ENCODE measurements at regions not wholly inside any gene's neighbourhood (a gene's known extent, or its start where the extent isn't known, plus 50 kb on each side); places are given as distances from the start of the nearest gene placed in this dataset.

DNA sequence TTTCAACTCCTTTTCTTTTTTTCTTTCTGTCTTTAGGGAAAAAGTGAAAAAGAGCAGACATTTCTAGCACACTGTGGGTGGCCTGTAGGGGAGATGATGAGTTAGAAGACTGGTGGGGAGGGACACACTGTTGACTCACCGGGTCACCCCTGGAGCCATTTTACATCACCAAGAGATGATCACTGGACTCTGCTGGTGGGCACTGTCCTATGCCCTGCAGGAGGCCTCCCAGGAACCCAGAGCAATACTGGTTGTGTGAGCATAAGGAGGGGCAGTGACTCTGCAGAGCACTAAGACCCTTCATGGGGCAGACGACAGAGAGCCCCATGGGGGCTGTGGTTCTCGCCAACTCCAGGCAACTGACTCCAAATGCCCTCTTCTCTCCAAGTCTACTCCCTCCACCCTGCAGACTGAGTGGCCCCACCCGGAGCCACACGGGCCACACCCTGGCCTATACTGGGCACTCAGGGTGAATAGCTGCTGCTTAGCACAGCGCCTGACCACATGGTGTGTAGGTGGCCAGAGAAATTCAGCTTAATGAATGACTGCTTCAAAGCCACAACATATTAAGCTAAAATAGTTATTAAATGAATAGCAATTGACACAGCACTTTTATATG is 177.5 kb downstream of the CDC5L start:
- no peaks in the 10 kb centered on the region for H3K9me3 Mint-ChIP-seq
- intact Hi-C loops (cut with micrococcal nuclease), result no loop called here
- no peak overlapping the region for H3K27ac Mint-ChIP-seq
- Histone ChIP-seq H3K9me3 (ENCODE audit: control insufficient read depth in 2 of 3, low read length in 3 of 3) (no peaks in the 10 kb centered on the region), H3K36me3 (ENCODE audit: control insufficient read depth in 2 of 3, insufficient read depth in 3 of 3, low read length in 3 of 3) (no peaks in the 10 kb centered on the region), H3K4me3 (ENCODE audit: low read length) (no peak overlapping the region), H3K4me1 (ENCODE audit: control insufficient read depth in 2 of 2, insufficient read depth in 2 of 2, low read length in 2 of 2) (no peaks in the 10 kb centered on the region), H3K27me3 (ENCODE audit: control insufficient read depth in 2 of 2, insufficient read depth in 2 of 2, low read length in 2 of 2) (no peaks in the 10 kb centered on the region), H3K27ac (ENCODE audit: low read depth, low read length) (no peak overlapping the region)
- CTCF ChIA-PET, result no interaction called here
- H3K4me1 Mint-ChIP-seq, result peaks cover 6 to 18% (median 11%) of the 10 kb centered on the region in 7 donors
- POLR2A ChIA-PET, result no interaction called here
- no peak overlapping the region for H3K4me3 Mint-ChIP-seq
- H3K27me3 Mint-ChIP-seq, result peaks cover 7 to 31% (median 24%) of the 10 kb centered on the region in 5 donors
- ATAC-seq, result no peak
- no peak for DNase-seq
- peaks cover 0 to 4% (median 0%) of the 10 kb centered on the region in 5 donors for H3K36me3 Mint-ChIP-seq

DNA sequence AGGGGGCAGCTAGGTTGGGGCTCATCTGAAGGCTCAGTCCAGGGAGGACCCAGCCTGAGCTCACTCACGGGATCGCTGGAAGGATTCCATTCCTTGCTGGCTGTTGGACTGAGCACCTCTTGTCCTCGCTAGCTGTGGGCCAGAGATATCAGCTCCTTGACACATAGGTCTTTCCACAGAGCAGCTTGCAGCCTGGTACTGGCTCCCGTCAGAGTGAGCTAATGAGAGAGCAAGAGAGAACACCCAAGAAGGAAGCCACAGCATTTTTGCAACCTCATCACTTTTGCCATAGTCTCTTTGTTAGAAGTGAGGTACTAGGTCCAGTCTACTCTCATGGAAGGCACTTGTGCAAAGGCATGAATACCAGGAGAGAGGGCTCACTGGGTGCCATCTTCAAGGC is 179.9 kb downstream of the CDC5L start:
- POLR2A ChIA-PET, result no interaction called here
- peaks cover 0 to 22% (median 16%) of the 10 kb centered on the region in 5 donors for H3K27me3 Mint-ChIP-seq
- H3K36me3 Mint-ChIP-seq, result no peaks in the 10 kb centered on the region
- H3K4me1 Mint-ChIP-seq, result peaks cover 0 to 2% (median 0%) of the 10 kb centered on the region in 7 donors
- ATAC-seq (peak; percentile 19), DNase-seq (no peak)
- Histone ChIP-seq H3K36me3 (ENCODE audit: control insufficient read depth in 2 of 3, insufficient read depth in 3 of 3, low read length in 3 of 3) (no peaks in the 10 kb centered on the region), H3K4me1 (ENCODE audit: control insufficient read depth in 2 of 2, insufficient read depth in 2 of 2, low read length in 2 of 2) (no peaks in the 10 kb centered on the region), H3K4me3 (ENCODE audit: low read length) (no peak overlapping the region), H3K27ac (ENCODE audit: low read depth, low read length) (no peak overlapping the region), H3K9me3 (ENCODE audit: control insufficient read depth in 2 of 3, low read length in 3 of 3) (no peaks in the 10 kb centered on the region), H3K27me3 (ENCODE audit: control insufficient read depth in 2 of 2, insufficient read depth in 2 of 2, low read length in 2 of 2) (no peaks in the 10 kb centered on the region)
- intact Hi-C loops (cut with micrococcal nuclease), result no loop called here
- H3K4me3 Mint-ChIP-seq, result no peak overlapping the region
- CTCF ChIA-PET, result no interaction called here
- no peaks in the 10 kb centered on the region for H3K9me3 Mint-ChIP-seq
- no peak overlapping the region for H3K27ac Mint-ChIP-seq

DNA sequence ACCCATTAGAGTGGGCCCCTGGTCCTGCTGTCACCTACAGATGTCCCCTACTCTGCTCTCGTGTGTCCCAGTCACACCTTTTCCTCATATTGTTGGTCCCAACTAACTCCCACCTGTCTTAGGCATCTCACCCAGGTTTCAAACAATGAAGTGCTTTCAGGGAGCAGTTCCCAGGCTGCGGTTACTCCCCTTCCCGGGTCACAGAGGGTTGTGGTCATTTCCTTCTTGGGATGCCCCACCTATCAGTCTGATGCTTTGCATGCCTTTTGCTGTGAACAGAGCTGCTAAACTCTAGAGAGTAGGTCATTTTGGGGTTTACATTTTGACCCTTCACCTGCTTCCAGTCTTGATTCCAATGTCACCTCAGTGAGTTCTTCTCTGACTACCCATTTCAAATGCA is 181.6 kb downstream of the CDC5L start:
- ATAC-seq (no peak), DNase-seq (no peak)
- POLR2A ChIA-PET, result no interaction called here
- CTCF ChIA-PET, result no interaction called here
- intact Hi-C loops (cut with micrococcal nuclease), result no loop called here
- Histone ChIP-seq H3K36me3 (ENCODE audit: control insufficient read depth in 2 of 3, insufficient read depth in 3 of 3, low read length in 3 of 3) (no peaks in the 10 kb centered on the region), H3K9me3 (ENCODE audit: control insufficient read depth in 2 of 3, low read length in 3 of 3) (no peaks in the 10 kb centered on the region), H3K27me3 (ENCODE audit: control insufficient read depth in 2 of 2, insufficient read depth in 2 of 2, low read length in 2 of 2) (no peaks in the 10 kb centered on the region), H3K4me3 (ENCODE audit: low read length) (no peak overlapping the region), H3K4me1 (ENCODE audit: control insufficient read depth in 2 of 2, insufficient read depth in 2 of 2, low read length in 2 of 2) (no peaks in the 10 kb centered on the region), H3K27ac (ENCODE audit: low read depth, low read length) (no peak overlapping the region)
- Mint-ChIP-seq H3K27ac (no peak overlapping the region), H3K9me3 (peaks cover 0 to 3% (median 0%) of the 10 kb centered on the region in 11 donors), H3K4me1 (peaks cover 0 to 2% (median 0%) of the 10 kb centered on the region in 7 donors), H3K4me3 (no peak overlapping the region), H3K36me3 (no peaks in the 10 kb centered on the region), H3K27me3 (peaks cover 0 to 17% (median 12%) of the 10 kb centered on the region in 5 donors)

DNA sequence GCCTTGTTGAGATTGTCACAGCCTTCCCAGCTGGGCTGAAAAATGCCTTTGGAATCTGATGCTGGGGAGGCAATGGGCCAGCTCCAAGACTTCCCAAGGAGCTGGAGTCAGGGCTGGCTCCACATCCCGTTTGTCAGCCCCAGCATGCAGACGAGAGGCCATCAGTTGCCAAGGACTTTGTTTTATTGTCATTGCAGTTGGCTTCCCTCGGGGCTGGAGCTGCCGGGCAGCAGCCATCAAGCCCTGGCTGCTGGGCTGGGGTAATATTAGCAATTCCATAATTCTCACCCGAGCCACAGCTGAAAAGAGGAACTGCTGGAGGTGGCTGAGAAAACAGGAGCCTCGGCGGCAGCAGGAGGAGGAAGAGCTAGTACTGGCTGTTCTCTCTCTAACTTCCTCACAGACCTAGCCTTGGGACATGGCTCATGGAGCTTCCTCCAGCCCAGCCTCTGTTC is 182.5 kb downstream of the CDC5L start:
- ChIA-PET POLR2A (no interaction called here), CTCF (no interaction called here)
- Mint-ChIP-seq H3K27ac (no peak overlapping the region), H3K9me3 (peaks cover 0 to 3% (median 0%) of the 10 kb centered on the region in 11 donors), H3K36me3 (no peaks in the 10 kb centered on the region), H3K4me1 (peaks cover 0 to 2% (median 0%) of the 10 kb centered on the region in 7 donors), H3K27me3 (peaks cover 0 to 17% (median 12%) of the 10 kb centered on the region in 5 donors), H3K4me3 (no peak overlapping the region)
- no peak for DNase-seq
- H3K27me3 ChIP-seq (ENCODE audit: control insufficient read depth in 2 of 2, insufficient read depth in 2 of 2, low read length in 2 of 2), result no peaks in the 10 kb centered on the region
- H3K36me3 ChIP-seq (ENCODE audit: control insufficient read depth in 2 of 3, insufficient read depth in 3 of 3, low read length in 3 of 3), result no peaks in the 10 kb centered on the region
- H3K4me3 ChIP-seq (ENCODE audit: low read length), result no peak overlapping the region
- ATAC-seq, result peak; percentile 70
- intact Hi-C loops (cut with micrococcal nuclease), result no loop called here
- H3K9me3 ChIP-seq (ENCODE audit: control insufficient read depth in 2 of 3, low read length in 3 of 3), result no peaks in the 10 kb centered on the region
- no peak overlapping the region for H3K27ac ChIP-seq (ENCODE audit: low read depth, low read length)
- H3K4me1 ChIP-seq (ENCODE audit: control insufficient read depth in 2 of 2, insufficient read depth in 2 of 2, low read length in 2 of 2), result no peaks in the 10 kb centered on the region

DNA sequence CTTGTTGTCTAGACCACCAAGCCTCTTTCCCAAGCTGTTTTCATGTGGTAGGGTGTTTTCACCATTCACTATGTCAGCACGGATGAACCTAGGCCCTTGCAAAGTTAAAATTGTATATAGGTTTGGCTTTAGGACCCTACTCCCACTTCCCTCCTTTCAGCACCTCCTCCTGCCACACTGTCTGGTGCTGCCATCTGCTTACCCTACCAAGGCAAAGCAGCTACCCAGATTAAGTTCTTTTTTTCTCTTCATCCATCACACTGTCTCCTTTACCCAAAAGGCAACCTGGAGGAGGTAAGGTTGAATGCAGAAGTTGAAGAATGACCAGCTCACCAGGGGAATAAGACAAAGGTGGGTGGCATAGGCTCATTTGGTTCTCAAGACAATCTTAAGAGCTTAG is 184.0 kb downstream of the CDC5L start:
- Mint-ChIP-seq H3K36me3 (no peaks in the 10 kb centered on the region), H3K27ac (no peak overlapping the region), H3K27me3 (peaks cover 0 to 27% (median 12%) of the 10 kb centered on the region in 5 donors), H3K4me3 (no peak overlapping the region), H3K9me3 (peaks cover 0 to 3% (median 0%) of the 10 kb centered on the region in 11 donors), H3K4me1 (peaks cover 0 to 2% (median 0%) of the 10 kb centered on the region in 7 donors)
- Histone ChIP-seq H3K27ac (ENCODE audit: low read depth, low read length) (no peak overlapping the region), H3K36me3 (ENCODE audit: control insufficient read depth in 2 of 3, insufficient read depth in 3 of 3, low read length in 3 of 3) (no peaks in the 10 kb centered on the region), H3K9me3 (ENCODE audit: control insufficient read depth in 2 of 3, low read length in 3 of 3) (no peaks in the 10 kb centered on the region), H3K27me3 (ENCODE audit: control insufficient read depth in 2 of 2, insufficient read depth in 2 of 2, low read length in 2 of 2) (no peaks in the 10 kb centered on the region), H3K4me1 (ENCODE audit: control insufficient read depth in 2 of 2, insufficient read depth in 2 of 2, low read length in 2 of 2) (no peaks in the 10 kb centered on the region), H3K4me3 (ENCODE audit: low read length) (no peak overlapping the region)
- CTCF ChIA-PET, result interaction anchor here (0.6 kb wide), 1 partner anchor 18 kb away, joined by 3 read pairs; no protein-coding TSS in a partner anchor
- ATAC-seq, result no peak
- no peak for DNase-seq
- POLR2A ChIA-PET, result no interaction called here
- intact Hi-C loops (cut with micrococcal nuclease), result no loop called here

DNA sequence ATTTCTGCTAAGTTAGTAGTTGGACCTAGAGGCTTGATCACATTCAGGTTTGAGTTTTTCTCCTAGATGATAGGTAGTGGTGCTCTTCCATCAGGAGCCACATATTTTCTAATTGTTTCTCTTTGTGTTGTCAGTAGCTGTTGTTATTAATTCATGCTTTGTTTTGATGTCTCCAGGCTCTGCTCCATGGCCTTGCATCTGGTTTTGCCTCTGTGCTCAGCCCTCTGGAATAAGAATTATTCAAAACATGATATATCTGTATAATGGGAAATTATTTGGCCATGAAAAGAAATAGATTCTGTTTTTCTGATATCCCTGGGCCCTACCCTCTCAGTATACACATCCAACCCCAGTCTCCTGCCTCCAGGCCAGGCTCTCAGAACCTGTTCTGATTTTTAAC is 184.8 kb downstream of the CDC5L start:
- no peaks in the 10 kb centered on the region for H3K36me3 ChIP-seq (ENCODE audit: control insufficient read depth in 2 of 3, insufficient read depth in 3 of 3, low read length in 3 of 3)
- H3K27ac Mint-ChIP-seq, result no peak overlapping the region
- no peaks in the 10 kb centered on the region for H3K4me1 ChIP-seq (ENCODE audit: control insufficient read depth in 2 of 2, insufficient read depth in 2 of 2, low read length in 2 of 2)
- H3K4me1 Mint-ChIP-seq, result peaks cover 0 to 2% (median 0%) of the 10 kb centered on the region in 7 donors
- no peaks in the 10 kb centered on the region for H3K9me3 ChIP-seq (ENCODE audit: control insufficient read depth in 2 of 3, low read length in 3 of 3)
- H3K4me3 ChIP-seq (ENCODE audit: low read length), result no peak overlapping the region
- ChIA-PET POLR2A (no interaction called here), CTCF (no interaction called here)
- intact Hi-C loops (cut with micrococcal nuclease), result no loop called here
- no peaks in the 10 kb centered on the region for H3K36me3 Mint-ChIP-seq
- H3K27me3 Mint-ChIP-seq, result peaks cover 1 to 27% (median 13%) of the 10 kb centered on the region in 5 donors
- peaks cover 0 to 3% (median 0%) of the 10 kb centered on the region in 11 donors for H3K9me3 Mint-ChIP-seq
- H3K27ac ChIP-seq (ENCODE audit: low read depth, low read length), result no peak overlapping the region
- no peak overlapping the region for H3K4me3 Mint-ChIP-seq
- ATAC-seq, result no peak
- no peak for DNase-seq
- no peaks in the 10 kb centered on the region for H3K27me3 ChIP-seq (ENCODE audit: control insufficient read depth in 2 of 2, insufficient read depth in 2 of 2, low read length in 2 of 2)

DNA sequence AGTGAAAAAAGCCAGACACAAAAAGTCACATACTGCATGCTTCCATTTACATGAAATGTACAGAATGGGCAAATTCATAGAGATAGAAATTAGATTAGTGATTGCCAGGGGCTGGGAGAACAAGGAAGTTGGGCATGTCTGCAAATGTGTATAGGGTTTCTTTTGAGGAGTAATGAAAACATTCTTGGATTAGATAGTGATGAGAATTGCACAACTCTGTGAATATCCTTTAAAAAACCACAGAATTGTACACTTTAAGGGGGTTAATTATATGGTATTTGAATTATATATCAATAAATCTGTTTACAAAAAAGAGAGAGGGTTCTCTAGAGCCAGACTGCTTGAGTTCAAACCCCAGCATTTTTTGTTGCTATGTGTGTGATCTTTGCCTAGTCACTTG is 188.1 kb downstream of the CDC5L start:
- intact Hi-C loops (cut with micrococcal nuclease), result no loop called here
- DNase-seq (no peak), ATAC-seq (no peak)
- Histone ChIP-seq H3K27me3 (ENCODE audit: control insufficient read depth in 2 of 2, insufficient read depth in 2 of 2, low read length in 2 of 2) (no peaks in the 10 kb centered on the region), H3K36me3 (ENCODE audit: control insufficient read depth in 2 of 3, insufficient read depth in 3 of 3, low read length in 3 of 3) (no peaks in the 10 kb centered on the region), H3K4me3 (ENCODE audit: low read length) (no peak overlapping the region), H3K9me3 (ENCODE audit: control insufficient read depth in 2 of 3, low read length in 3 of 3) (no peaks in the 10 kb centered on the region), H3K4me1 (ENCODE audit: control insufficient read depth in 2 of 2, insufficient read depth in 2 of 2, low read length in 2 of 2) (no peaks in the 10 kb centered on the region), H3K27ac (ENCODE audit: low read depth, low read length) (no peak overlapping the region)
- peaks cover 0 to 2% (median 0%) of the 10 kb centered on the region in 7 donors for H3K4me1 Mint-ChIP-seq
- no peak overlapping the region for H3K4me3 Mint-ChIP-seq
- no peaks in the 10 kb centered on the region for H3K36me3 Mint-ChIP-seq
- H3K27me3 Mint-ChIP-seq, result peaks cover 6 to 36% (median 14%) of the 10 kb centered on the region in 5 donors
- H3K27ac Mint-ChIP-seq, result no peak overlapping the region
- H3K9me3 Mint-ChIP-seq, result peaks cover 0 to 3% (median 0%) of the 10 kb centered on the region in 11 donors
- ChIA-PET POLR2A (no interaction called here), CTCF (no interaction called here)

Measured in naive thymus-derived CD4-positive, alpha-beta T cell (primary cell).